GM23338 (cell line): ENCODE measurements at regions not wholly inside any gene's neighbourhood (a gene's known extent, or its start where the extent isn't known, plus 50 kb on each side); places are given as distances from the start of the nearest gene placed in this dataset.

Experiments
- CREB1 ChIP-seq: fragments of 250-450 bp; sonication (Bioruptor Pico); IDR thresholded peaks from 2 replicates; pipeline ENCODE4 v1.5.0; 2020; ENCODE audit warnings: low read depth, mild to moderate bottlenecking, moderate library complexity
- CTCF ChIP-seq, 2 experiments: fragments of 200-600 bp in 1 of 2; sonication (generic) in 1 of 2; conservative IDR thresholded peaks; 2 replicates each; pipeline versions ENCODE4 v1.5.1 to v1.6.1; 2016 to 2017; ENCODE audit warnings: antibody characterized with exemption in 2 of 2, low read depth in 2 of 2, mild to moderate bottlenecking in 2 of 2, moderate library complexity in 1 of 2
- EZH2 ChIP-seq: fragments of 200-600 bp; sonication (generic); IDR thresholded peaks from one replicate; pipeline ENCODE4 v1.8.0; 2017; ENCODE audit warnings: antibody characterized with exemption, mild to moderate bottlenecking, low read depth; ENCODE audit not compliant: unreplicated experiment
- EZH2phosphoT487 ChIP-seq: fragments of 200-600 bp; sonication (generic); IDR thresholded peaks from one replicate; pipeline ENCODE4 v1.8.1; 2018; ENCODE audit warnings: antibody characterized with exemption; ENCODE audit not compliant: unreplicated experiment
- JUNB ChIP-seq: IDR thresholded peaks from one replicate; pipeline ENCODE4 v1.6.1; 2016; ENCODE audit warnings: antibody characterized with exemption; ENCODE audit not compliant: unreplicated experiment
- POLR2AphosphoS5 ChIP-seq: IDR thresholded peaks from 2 replicates; pipeline ENCODE4 v1.6.1; 2016; ENCODE audit warnings: antibody characterized with exemption, low read depth
- ZNF114 ChIP-seq: fragments of 250-450 bp; sonication (Bioruptor Pico); IDR thresholded peaks from 2 replicates; pipeline ENCODE4 v1.5.0; 2020; ENCODE audit warnings: mild to moderate bottlenecking, moderate library complexity

- TF ChIP-seq CTCF (conservative IDR thresholded peaks at IDR 0.05; ENCODE audit: low read depth in 2 of 2) (no peak), JUNB (no peak), CREB1 (CRISPR knock-in tag) (no peak), POLR2AphosphoS5 (no peak), EZH2 (no peak), EZH2phosphoT487 (no peak), ZNF114 (CRISPR knock-in tag) (no peak)
These were observed 153.5 kb upstream of the KCNG1 start for GRCh38 chr20:51176446-51176845.
